ENCODE measurements at regions not wholly inside any gene's neighbourhood (a gene's known extent, or its start where the extent isn't known, plus 50 kb on each side); places are given as distances from the start of the nearest gene placed in this dataset.
"Not testable (repeated sequence)": the region's sequence is repeated elsewhere in the genome, so short reads cannot be mapped to it uniquely, and the experiment has no call there.

GRCh38 chr3:139113993-139114375 is 69.3 kb upstream of the PRR23C start:
- no peak for DNase-seq (ENCODE audit: low read depth, low spot score)

GRCh38 chr3:139116631-139117030 is 71.9 kb upstream of the PRR23C start:
- not testable (repeated sequence) for DNase-seq (ENCODE audit: low read depth, low spot score)

GRCh38 chr3:139117136-139117675 is 72.5 kb upstream of the PRR23C start:
- no peak for DNase-seq (ENCODE audit: low read depth, low spot score)

DNA sequence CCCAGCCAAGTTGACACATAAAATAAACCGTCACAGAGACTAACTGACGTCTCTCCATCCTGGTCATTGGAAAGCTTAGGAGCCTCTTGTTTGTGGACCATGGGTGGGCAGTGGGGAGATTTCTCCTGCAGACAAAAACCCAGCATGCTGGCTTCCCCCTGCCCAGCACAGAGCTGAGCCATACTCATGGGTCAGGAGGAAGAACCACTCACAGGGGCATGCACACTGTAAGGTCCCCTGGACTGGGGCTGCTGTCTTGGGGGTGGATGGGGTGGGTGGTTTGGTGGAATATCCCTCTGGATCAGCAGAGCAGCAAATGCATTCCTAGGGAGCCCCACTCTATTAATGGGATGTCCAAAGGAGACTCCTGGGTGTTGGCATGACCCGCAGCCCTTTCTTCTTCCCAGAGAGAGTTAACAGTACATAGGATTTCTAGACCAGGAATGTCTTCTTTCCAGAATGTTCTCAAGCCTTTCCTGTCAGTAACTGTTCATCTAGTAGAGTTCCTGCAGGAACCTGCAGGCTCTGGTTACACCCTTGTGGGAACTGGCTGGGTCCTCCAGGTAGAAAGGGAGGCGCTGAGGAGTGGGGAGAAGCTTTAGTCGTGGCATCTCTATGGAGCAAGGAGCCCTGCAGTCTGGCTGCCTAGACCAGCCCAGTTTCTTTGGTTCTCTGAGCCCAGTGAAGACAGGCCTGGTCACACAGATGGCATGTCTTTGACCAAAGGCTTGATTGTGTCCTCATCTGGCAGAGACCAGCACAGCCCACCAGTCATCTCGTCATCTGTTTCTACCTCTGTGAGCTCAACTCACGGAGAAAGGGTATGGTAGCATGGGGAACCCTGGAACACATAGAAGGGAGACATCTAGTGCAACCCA is 73.4 kb upstream of the PRR23C start:
- DNase-seq (ENCODE audit: low read depth, low spot score) = no peak

GRCh38 chr3:139118835-139119234 is 74.1 kb upstream of the PRR23C start:
- DNase-seq (ENCODE audit: low read depth, low spot score) = no peak

GRCh38 chr3:139119331-139120025 is 74.8 kb upstream of the PRR23C start:
- DNase-seq (ENCODE audit: low read depth, low spot score) = no peak

DNA sequence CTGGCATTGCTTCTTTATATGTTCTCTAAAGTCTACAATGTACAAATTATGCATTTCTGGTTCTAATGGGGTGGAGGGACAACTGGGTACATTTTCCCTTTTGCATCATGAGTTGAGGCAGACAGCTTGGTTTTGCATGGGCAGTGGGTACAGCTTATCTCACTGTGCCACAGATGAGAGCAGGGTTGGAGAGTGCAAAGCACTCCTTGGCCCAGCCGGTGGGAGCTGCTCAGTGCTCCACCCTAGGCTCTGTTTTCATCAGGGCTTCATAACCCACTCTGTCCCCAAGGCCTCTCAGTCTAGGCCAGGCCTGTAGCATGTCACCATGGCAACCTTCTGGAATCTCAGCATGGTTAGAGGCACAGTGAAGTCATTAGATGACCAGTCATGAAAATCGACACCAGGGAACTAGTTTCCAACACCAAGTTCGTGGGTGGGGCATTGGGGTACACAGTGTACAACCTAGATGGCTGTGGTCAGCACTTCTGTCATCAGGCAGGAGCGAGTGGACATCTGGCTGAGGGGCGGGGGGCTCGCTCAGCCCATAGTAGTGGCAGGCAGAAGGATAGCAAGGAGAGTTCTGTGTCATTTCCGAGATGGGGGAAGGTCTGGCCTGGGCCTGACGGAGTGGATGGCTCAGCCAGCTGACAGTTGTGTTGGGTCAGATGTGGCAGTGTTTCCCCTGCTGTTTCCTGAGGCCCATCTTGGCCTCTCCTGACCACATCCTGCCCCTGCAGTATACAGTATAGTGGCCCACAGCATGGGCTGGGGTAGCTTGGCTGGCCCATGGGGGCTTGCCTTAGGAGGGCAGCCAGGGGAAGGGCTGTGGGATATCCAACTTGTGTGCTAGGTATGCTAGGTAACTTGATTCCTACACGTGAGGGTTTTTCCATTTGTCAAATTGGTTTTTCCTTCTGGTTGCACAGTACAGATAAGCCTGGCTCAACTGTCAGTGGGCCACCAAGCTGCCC is 75.7 kb upstream of the PRR23C start:
- peak; percentile 36 for DNase-seq (ENCODE audit: low read depth, low spot score)

- DNase-seq (ENCODE audit: low read depth, low spot score) = no peak
These were observed 77.0 kb upstream of the PRR23C start for GRCh38 chr3:139121513-139122220.

DNA sequence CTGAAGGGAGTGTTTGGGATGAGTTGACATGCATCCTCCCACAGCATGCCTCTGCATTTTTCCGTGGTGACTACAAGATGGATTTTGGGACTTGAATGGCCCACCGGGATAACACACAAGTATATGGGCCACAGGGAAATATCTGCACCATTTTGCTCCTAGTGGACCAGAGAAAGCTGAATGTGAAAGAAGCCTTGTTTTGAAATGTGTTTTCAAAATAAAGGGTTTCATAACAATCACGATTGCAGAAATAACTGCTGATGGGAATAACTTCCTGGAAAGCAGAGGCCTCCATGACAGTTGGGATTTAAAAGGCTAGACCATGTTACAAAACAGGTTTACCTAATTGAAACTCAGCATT is 77.5 kb upstream of the PRR23C start:
- no peak for DNase-seq (ENCODE audit: low read depth, low spot score)

- DNase-seq (ENCODE audit: low read depth, low spot score) = no peak
These were observed 77.9 kb upstream of the PRR23C start for GRCh38 chr3:139122612-139123011.

- DNase-seq (ENCODE audit: low read depth, low spot score) = no peak
These were observed 78.8 kb upstream of the PRR23C start for GRCh38 chr3:139123377-139124095.

GRCh38 chr3:139124197-139124596 is 79.5 kb upstream of the PRR23C start:
- no peak for DNase-seq (ENCODE audit: low read depth, low spot score)

DNA sequence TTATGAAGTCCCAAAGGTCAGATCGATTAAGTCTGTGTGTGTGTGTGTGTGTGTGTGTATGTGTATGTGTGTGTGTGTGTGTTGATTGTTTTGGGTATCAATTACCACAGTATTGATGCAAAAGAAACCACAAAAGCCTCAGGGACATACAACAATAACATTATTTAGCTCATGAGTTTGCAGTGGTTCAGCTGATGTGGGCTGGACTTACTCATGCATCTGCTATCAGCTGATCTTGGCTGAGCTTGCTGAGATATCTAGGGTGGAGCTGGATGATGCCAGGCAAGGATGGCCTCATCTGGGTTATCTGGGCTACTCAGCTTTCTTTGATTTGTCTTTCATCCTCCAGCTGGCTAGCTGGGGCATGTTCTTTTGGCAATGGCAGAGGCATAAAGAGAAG is 82.4 kb upstream of the PRR23C start:
- no peak for DNase-seq (ENCODE audit: low read depth, low spot score)

DNA sequence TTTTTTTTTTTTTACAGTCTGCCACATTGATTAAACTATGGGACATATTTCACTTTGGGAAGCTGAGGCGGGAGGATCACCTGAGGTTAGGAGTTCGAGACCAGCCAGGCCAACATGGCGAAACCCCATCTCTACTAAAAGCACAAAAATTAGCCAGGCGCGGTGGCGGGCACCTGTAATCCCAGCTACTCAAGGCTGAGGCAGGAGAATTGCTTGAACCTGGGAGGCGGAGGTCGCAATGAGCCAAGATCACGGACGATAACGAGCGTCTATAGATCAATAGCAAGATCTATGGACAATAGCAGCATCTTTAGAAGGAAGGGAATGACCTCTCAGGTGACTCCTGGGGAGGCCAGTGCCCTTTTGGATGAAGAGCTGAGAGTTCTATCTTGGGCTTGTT is 82.9 kb upstream of the PRR23C start:
- DNase-seq (ENCODE audit: low read depth, low spot score) = not testable (repeated sequence)

- no peak for DNase-seq (ENCODE audit: low read depth, low spot score)
These were observed 84.1 kb upstream of the PRR23C start for GRCh38 chr3:139128803-139129202.

DNA sequence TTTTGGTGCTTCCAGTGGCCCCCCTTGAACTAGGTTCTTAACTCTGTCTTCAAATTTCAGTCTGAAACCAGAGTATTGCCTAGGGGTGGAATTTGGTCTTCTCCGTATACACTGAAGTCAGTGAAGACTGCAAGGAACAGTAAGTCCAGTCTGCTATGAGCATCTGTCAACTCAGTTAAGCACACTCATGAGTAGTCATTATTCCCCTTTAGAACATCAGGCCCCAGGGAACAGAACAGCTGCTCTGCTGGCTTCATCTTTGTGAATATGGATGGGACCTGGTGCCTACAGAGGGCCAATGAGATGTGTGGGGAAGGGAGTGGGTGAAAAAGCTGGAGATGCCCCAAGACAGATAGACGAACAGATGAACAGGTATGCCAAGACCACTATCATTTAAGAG is 85.2 kb upstream of the PRR23C start:
- no peak for DNase-seq (ENCODE audit: low read depth, low spot score)

DNA sequence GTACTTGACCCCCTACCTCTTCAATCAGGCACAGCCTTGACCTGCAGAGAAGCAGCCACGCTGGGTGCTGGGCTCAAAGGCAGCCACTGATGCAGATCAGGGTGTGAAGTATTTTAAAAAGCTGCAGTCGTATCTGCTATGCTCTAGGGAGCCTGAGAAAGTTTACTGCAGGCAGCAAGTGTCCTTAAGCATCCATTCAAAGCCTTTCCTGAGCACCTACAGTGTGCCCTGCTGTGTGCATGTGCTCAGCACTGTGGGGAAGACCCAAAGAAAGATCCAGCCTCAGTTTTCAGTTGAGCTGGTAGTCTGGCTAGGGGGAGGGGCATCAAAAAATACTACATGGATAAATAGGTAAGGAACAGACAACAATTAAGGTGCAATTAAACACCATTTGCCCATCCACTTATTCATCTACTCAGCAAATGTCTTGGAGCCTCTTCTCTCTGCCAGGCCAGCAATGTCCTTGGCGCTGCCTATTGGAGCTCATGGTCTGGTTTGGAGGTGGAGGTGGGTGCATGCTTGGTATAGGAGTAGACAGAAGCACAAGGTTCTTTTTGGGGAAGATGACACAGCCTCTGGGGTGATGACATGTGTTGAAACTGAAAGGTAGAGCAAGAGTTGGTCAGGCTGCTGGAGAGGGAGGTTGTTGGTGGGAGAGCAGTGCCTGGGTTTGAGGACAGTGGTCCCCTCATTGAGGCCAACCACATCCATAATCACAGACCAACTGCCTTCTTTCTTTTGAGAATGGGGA is 85.9 kb upstream of the PRR23C start:
- DNase-seq (ENCODE audit: low read depth, low spot score) = no peak

DNA sequence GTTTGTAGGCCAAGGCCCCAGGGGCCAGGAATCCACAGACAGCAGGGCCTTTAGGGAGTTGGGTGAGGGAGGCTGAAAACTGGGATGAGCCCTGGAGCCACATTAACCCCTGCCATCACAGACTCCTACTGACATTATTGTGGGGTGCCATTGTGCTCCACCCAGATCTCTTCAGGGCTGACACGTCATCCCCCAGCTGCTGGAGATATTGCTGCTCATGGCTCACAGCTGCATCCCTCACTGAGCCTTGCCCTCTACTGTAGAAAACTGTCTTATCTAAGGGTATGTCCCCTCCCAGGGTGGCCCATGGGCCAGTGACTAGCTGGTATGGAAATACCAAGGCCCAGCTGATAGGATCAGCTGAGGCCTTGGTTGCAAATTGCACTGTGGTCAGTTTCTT is 87.3 kb upstream of the PRR23C start:
- DNase-seq (ENCODE audit: low read depth, low spot score) = no peak

DNA sequence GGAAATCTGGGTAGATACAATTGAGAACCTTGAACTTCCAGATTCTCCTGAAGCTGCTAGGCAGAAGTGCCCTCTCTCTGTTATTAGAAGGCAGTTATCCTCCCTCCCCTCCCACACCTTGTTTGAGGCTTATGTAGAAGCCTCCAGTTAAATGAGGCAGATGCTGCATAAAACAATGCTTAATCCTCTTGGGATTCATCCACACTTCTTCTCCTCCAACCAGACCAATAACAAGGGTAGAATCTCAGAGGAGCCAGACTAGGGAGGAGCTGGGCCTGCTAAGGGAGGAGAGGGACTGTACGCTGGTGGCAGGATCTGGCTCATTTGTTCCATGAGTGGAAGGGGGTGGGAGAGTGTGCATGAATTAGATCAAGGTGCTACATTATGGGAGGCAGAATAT is 88.3 kb upstream of the PRR23C start:
- no peak for DNase-seq (ENCODE audit: low read depth, low spot score)
